G401 (cell line): ENCODE measurements at regions not wholly inside any gene's neighbourhood (a gene's known extent, or its start where the extent isn't known, plus 50 kb on each side); places are given as distances from the start of the nearest gene placed in this dataset.

ENCODE experiments used
- DNase-seq: peaks from one replicate; pipeline ENCODE4 v3.0.0-alpha.2; 2015; ENCODE audit warnings: low spot score
- in situ Hi-C: cut with HindIII; loops from 2 replicates; pipeline ENCODE4 v1.10.0; 2016; ENCODE audit warnings: low sequenced_read_pairs, mixed read lengths

DNA sequence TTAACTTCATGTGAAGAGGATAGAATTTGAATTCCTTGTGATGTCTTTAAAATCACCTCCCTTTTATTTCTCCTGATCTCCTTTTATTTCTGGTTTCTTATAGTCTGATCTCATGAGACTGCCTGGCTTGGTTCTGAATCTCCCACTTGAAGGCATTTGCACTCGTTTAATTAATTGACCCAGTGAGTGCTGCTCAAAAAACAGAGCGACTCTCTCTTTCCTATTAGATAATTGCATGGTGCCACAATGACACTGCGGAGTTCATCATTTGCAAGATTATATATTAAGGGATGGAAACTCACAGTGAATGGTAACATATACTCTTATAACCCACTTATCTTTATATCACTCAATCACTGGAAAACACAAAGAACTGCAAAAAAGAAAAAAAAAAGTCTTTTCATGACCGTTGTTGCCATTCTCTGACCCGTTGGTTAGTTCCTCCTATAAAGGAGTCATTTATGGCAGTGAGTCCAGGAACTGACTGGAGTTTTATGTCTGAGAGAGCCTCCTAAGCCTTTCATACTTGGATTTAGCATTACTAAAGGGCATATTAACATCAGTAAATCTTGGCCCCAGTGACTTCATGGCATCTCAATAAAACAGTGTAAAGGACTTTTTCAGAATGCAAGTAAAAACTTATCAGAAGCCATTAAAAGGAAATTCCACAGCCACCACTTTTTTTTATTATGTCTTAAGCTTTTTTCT, 103.3 kb upstream of the EPHA4 start:
- DNase-seq = no peak
- in situ Hi-C loops = no loop called here

DNA sequence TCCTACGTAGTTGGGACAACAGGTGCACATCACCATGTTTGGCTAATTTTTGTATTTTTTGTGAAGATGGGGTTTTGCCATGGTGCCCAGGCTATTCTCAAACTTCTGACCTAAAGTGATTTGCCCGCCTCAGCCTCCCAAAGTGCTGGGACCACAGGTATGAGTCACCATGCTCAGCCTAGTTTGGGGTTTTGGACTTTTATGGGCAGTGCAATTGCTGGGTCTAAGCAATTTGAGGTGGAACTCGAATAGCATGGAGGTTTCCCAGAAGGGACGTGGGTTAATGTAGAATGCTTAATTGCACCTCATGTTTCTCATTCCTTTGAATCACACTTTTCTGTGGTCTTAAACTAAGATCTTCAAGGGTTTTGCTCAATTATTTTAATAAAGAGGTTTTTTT, 102.3 kb upstream of the EPHA4 start:
- no peak for DNase-seq
- in situ Hi-C loops = no loop called here

DNA sequence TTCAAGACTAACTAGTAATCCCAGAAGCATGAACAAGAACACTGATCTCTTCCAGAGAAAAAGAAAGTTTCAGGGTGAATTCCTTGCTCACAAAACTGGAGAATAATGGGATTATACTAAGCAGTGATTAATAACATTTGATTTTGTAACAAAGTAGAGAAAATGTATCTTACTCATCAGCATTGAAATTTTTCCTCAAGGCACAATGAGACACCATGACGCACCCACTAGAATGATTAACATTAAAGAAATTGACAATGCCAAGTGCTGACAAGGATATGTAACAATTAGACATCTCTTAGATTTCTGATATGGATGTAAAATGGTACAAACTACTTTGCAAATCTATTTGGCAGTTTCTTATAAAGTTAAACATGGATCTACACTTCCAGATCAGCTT, 101.1 kb upstream of the EPHA4 start:
- in situ Hi-C loops = no loop called here
- DNase-seq = no peak

DNA sequence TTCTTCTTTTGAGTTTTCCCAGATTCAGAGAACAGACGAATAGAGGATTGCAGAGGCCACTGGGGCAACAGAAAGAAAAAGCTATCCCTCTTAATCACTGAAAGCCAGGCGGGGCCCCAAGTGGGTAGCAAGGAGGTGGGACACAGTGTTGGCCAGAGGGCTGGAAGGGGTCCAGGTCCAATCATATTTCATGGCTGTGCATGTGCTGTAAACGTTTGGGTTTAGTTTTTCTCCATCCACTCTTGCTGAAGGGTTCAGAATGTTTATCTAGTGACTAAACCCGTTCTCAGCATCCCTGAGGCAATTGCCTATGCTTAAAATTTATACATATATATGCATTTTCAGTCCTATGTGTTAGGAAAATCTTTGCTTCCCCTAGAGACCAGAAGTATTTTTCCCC, 99.4 kb upstream of the EPHA4 start:
- in situ Hi-C loops = no loop called here
- no peak for DNase-seq

DNA sequence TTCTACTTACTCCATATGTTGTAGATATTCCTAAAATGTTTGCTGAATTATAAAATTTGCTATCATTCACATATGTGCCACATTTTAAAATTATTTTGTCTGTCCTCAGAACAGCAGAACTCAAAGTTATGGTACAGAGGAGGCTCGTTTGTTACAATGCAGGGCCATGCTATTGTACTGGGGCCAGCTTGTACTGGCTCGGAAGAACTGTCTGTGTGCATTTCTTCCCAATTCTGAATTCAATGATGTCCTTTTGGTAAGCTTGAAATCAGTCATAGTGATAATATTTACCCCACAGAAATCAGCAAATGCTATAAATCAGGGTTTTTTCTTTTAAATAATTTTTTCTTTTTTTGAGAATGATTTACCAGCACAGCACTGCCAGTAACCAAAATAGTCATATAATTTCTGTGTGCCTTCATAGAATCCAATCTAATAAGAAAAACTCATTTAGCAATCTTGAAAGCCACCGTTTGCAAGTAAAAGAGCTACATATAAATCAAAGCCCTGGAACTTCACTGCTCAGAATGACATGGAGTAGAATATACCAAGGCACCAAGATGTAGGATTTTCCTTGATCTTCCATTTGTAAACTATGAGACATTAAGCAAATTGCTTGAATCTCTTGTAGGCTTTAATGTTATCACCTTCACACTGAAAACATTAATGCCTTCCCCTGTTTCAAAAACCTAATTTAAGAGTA, 90.7 kb upstream of the EPHA4 start:
- DNase-seq = no peak
- in situ Hi-C loops = no loop called here

DNA sequence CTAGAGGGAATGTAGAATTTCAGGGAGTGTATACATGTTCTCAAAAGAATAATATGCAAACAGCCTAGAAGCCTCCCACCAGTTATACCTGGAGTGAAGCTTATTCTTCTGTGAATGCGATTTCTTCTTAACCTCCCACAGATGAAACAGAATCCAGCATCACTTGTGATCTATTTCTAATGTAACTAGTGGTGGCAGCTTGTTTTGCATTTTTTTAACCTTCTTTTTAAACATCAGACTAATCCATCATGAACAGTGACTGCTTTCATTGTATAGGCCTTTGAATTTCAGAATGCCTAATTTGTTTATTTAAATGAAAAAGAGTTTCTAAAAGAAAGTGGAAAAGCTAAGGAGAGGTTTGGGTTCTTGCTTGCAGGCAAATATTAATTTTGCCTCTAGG, 85.7 kb upstream of the EPHA4 start:
- no peak for DNase-seq
- in situ Hi-C loops = no loop called here

DNA sequence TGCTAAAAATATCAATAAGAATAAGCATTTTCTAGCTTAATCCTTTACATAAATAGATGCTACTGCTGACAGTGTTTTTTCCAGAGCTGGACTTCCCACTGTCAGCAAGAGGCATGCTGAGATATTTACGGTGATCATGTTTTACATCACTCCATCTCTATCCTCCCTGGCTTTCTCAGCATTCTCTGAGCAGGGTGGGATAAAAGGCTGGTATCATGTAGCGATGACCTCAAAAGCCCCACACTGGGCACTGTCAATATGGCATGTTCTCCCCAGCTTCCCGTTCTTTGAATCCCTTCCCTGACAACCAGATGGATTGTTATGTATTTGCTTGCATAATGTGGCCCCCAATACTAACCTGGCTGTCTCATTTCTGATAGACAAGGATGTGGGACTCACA, 83.2 kb upstream of the EPHA4 start:
- no peak for DNase-seq
- in situ Hi-C loops = no loop called here

DNA sequence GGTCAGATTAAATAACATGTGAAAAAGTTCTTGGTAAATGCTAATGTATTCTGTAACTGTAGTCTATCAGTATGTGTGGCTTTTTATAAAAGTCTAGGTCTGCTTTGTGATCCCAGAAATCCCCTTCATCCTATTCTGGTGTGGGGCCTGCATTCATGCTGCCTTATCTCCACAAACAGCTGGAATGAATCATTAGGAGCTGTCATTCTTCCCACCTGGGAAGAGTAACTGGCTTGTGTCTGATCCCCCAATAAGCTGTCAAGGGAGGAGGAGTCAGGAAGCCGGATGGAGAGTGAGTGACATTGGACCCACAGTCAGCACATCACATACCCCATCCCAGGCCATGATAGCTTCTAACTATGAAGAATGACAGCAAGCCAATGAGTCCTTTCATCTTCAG, 81.1 kb upstream of the EPHA4 start:
- in situ Hi-C loops = no loop called here
- DNase-seq = no peak

DNA sequence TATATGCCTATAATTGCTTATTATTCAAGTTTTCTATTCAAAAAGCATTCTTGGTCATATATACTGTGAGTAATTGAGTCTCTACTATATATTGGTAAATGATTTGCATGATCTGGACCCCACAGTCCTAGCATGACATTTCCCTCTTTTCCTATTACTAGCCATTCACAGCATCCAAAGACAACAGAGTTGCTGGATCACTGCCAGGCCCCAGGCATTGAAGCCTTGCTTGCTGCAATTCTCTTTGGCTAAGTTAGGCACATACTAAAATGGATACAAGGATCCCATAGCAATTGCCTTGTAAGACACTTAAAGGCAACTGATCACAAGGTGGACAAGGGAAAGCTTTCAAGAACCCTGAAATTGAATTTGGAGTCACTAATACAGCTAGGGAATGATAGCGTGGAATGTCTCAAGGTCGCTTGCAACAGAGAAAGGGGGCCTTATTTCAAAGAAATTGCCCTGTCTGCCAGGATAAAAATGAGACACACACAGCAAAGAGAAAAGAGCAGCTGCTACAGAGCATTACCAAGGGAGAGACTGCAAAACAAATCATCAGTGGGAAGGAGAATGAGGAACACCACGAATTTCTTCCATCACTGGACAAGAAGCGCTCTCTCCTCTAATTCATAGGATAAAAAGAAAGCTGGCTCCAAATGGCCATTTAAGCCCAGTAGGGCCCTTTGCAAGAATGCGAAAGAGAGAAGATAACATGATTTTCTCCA, 77.1 kb upstream of the EPHA4 start:
- peak; percentile 16 for DNase-seq

DNA sequence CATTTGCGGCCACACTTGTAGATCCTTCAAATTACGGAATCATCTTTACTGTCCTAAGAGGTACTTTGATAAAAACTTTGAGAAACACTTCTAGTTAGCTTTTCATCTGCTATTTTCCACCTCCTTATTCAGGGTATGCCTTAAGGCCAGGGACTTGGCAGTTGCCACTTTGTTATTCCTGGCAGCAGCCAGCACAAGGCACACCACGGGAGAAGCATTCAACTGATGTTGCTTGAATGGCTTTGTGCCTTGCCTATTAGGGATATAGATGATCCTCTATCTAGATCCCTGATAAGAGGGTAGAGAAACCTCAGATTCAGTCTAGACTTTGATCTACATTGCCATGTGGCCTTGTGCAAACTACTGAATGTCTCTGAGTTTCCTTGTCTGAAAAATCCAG, 70.3 kb upstream of the EPHA4 start:
- DNase-seq = no peak
- in situ Hi-C loops = no loop called here

More for the DNA sequence above, 77.1 kb upstream of the EPHA4 start:
- in situ Hi-C loops = no loop called here

DNA sequence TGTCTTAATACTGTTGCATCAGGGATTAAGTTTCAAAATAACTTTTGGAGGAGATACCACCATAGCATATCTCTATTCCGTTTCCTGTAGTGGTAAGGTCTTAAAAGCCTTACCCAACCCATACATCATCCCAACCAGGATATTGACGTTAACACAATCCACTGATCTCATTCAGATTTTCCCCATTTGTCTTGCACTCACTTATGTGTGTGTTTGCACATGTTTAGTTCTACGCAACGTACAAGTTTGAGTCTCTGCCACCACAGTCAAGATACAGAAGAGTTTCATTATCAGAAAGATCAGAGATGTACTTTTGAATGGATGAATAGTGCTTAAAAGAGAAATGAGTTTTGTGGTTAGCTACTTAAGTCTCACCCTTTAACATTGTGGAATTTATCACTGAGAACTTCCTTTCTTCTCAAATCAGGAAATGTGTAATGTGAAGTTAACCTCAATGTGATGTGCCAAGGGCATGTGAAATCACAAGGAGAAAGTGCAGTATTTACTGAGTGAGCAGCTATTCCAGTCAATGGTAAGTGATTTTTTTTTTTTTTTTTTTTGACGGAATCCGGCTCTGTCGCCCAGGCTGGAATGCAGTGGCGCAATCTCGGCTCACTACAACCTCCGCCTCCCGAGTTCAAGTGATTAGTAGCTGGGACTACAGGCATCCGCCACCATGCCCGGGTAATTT, 69.2 kb upstream of the EPHA4 start:
- DNase-seq = no peak
- in situ Hi-C loops = no loop called here

DNA sequence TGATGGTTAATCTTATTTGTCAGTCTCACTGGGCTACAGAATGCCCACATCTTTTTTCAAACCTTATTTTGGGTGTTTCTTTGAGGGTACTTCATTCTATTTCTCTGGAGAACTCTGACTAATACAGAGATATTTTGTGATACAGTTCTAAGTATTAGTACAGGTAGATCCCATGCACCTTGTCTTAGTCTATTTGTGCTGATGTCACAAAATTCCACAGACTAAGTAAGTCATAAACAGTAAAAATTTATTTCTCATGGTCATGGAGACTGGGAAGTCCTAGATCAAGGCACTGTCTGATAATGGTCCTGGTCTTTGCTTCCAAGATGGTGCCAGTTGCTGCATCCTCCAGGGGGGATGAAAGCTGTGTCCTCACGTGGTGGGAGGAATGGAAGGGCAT, 68.6 kb upstream of the EPHA4 start:
- in situ Hi-C loops = no loop called here
- DNase-seq = no peak

DNA sequence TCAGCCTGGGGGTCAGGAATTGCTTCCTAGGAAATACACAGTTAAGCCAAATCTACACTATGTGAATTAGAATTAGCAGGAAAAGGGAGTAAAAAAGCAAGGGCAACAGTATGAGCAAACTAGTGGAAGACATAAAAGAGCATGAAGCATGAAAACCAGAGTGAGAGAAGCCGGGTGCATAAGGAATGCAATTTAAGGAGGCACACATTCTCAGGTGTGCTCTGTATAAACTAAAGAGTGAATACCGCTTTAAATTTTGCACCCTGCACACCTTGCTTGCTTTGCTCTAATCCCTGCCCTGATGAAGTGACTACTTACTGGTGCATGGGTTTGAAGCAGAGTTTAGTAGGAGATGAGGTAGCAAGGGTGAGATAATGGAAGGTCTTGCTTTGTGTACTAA, 65.7 kb upstream of the EPHA4 start:
- no peak for DNase-seq
- in situ Hi-C loops = no loop called here

DNA sequence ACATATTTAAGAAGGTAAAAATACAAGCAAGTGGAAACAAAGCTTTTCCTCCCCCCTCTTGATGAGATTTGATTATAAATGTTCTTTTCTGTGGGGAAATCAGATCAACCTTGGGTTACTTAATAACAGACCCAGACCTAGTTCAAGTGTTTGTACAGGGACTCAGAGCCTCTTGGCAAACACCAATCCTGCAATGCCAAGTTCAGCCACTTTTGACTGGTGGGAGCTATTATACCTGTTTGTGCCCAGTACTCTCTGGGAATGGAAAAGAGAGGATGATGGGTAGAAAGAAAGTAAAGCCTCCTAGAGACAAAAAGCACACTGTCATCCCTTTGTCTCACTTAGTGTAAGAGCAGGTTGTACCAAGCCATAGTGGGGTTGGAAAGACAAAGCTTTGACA, 63.8 kb upstream of the EPHA4 start:
- in situ Hi-C loops = no loop called here
- DNase-seq = no peak

DNA sequence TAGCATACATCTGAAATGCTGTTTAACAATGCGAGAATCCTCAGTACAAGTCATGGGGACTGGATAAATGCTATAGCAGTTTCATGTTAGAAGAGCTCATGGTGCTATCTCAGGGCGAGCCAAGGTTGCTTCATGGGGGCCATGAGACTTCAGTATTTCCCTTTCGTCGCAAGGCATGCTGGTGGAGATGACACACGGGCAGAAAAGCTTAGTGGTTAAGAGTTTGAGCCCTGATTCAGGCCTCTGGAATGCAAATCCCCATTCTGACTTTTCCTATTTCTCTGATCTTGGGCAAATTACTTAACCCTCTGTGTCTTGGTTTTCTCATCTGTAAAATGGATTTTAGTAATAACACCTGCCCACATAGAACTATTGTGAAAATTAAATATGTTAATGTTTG, 57.4 kb upstream of the EPHA4 start:
- no peak for DNase-seq
- in situ Hi-C loops = no loop called here

DNA sequence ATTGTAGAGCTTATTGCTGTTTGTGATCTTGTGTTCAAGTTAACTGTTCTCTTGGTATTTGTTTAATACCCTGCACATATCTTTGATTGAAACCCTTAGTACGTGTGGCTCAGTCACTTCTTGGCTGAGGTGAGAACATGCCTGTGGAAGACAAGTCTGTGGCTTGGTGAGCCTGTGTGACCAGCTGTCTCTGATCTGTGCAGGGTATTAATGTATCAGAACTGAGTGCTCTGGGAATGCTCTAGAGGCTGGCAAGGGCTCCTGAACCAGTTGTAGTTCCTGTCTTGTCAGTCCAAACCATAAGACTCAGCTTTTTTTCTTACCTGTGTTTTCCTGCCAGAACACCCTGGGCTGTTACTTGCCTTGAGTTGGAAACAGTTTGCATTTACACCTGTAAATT, 52.4 kb upstream of the EPHA4 start:
- DNase-seq = no peak
- in situ Hi-C loops = no loop called here
